Osteocyte (in vitro differentiated cells): ENCODE measurements at regions not wholly inside any gene's neighbourhood (a gene's known extent, or its start where the extent isn't known, plus 50 kb on each side); places are given as distances from the start of the nearest gene placed in this dataset.
A peak's percentile ranks its signal among the peaks of the same experiment; 100 is the strongest.

Source experiments
- DNase-seq: peaks from one replicate; pipeline ENCODE4 v3.0.0; 2021; ENCODE audit warnings: mixed read lengths; ENCODE audit not compliant: unreplicated experiment; ENCODE audit errors: extremely low spot score
- H3K27ac Mint-ChIP-seq: one replicate; pipeline ENCODE4 v1.8.0; 2021; ENCODE audit warnings: mild to moderate bottlenecking, mixed read lengths; ENCODE audit not compliant: unreplicated experiment
- H3K27me3 Mint-ChIP-seq: one replicate; pipeline ENCODE4 v1.8.0; 2021; ENCODE audit warnings: mixed read lengths; ENCODE audit not compliant: unreplicated experiment
- H3K36me3 Mint-ChIP-seq: one replicate; pipeline ENCODE4 v1.8.0; 2021; ENCODE audit warnings: mixed read lengths; ENCODE audit not compliant: unreplicated experiment
- H3K4me1 Mint-ChIP-seq: one replicate; pipeline ENCODE4 v1.8.0; 2021; ENCODE audit warnings: mixed read lengths; ENCODE audit not compliant: unreplicated experiment
- H3K4me3 Mint-ChIP-seq: one replicate; pipeline ENCODE4 v1.8.0; 2021; ENCODE audit warnings: mild to moderate bottlenecking, moderate library complexity, mixed read lengths; ENCODE audit not compliant: unreplicated experiment
- H3K9me3 Mint-ChIP-seq: one replicate; pipeline ENCODE4 v1.8.0; 2021; ENCODE audit warnings: mixed read lengths; ENCODE audit not compliant: unreplicated experiment
- CTCF ChIP-seq: fragments of 200-600 bp; sonication (generic); IDR thresholded peaks from 2 replicates; pipeline ENCODE4 v1.5.0; 2021; ENCODE audit warnings: antibody characterized with exemption, mild to moderate bottlenecking, moderate library complexity

- peak overlapping the region; percentile 62 for H3K27ac Mint-ChIP-seq
- H3K4me3 Mint-ChIP-seq = no peak overlapping the region
- H3K4me1 Mint-ChIP-seq = peaks cover 38% of the 10 kb centered on the region
- H3K27me3 Mint-ChIP-seq = no peaks in the 10 kb centered on the region
- DNase-seq = no peak
- no peaks in the 10 kb centered on the region for H3K36me3 Mint-ChIP-seq
- H3K9me3 Mint-ChIP-seq = no peaks in the 10 kb centered on the region
- no peak for TF ChIP-seq CTCF
These were observed 333.3 kb downstream of the HACE1 start for GRCh38 chr6:104526376-104526775.

GRCh38 chr6:104525677-104526322, 333.9 kb downstream of the HACE1 start:
- Mint-ChIP-seq H3K27ac (peak overlapping the region; percentile 62), H3K4me3 (peak overlapping the region; percentile 26), H3K36me3 (no peaks in the 10 kb centered on the region), H3K9me3 (no peaks in the 10 kb centered on the region), H3K4me1 (peaks cover 32% of the 10 kb centered on the region), H3K27me3 (no peaks in the 10 kb centered on the region)
- DNase-seq = peak; percentile 88
- TF ChIP-seq CTCF = peak; percentile 99

- DNase-seq = no peak
- Mint-ChIP-seq H3K27ac (no peak overlapping the region), H3K4me3 (no peak overlapping the region), H3K36me3 (no peaks in the 10 kb centered on the region), H3K9me3 (no peaks in the 10 kb centered on the region), H3K27me3 (no peaks in the 10 kb centered on the region), H3K4me1 (peaks cover 29% of the 10 kb centered on the region)
- TF ChIP-seq CTCF = no peak
These were observed 337.2 kb downstream of the HACE1 start for GRCh38 chr6:104522533-104522932.

GRCh38 chr6:104521176-104521575, 338.5 kb downstream of the HACE1 start:
- DNase-seq = no peak
- Mint-ChIP-seq H3K4me1 (peaks cover 15% of the 10 kb centered on the region), H3K36me3 (no peaks in the 10 kb centered on the region), H3K9me3 (no peaks in the 10 kb centered on the region), H3K4me3 (no peak overlapping the region), H3K27ac (no peak overlapping the region), H3K27me3 (no peaks in the 10 kb centered on the region)
- no peak for TF ChIP-seq CTCF

- peaks cover under 1% of the 10 kb centered on the region for H3K4me1 Mint-ChIP-seq
- no peaks in the 10 kb centered on the region for H3K9me3 Mint-ChIP-seq
- H3K36me3 Mint-ChIP-seq = no peaks in the 10 kb centered on the region
- no peak for DNase-seq
- H3K27me3 Mint-ChIP-seq = no peaks in the 10 kb centered on the region
- no peak overlapping the region for H3K4me3 Mint-ChIP-seq
- no peak for TF ChIP-seq CTCF
- H3K27ac Mint-ChIP-seq = no peak overlapping the region
These were observed 340.2 kb downstream of the HACE1 start for GRCh38 chr6:104519566-104519965.
